Tibial nerve (tissue), 4 donors: ENCODE measurements at regions not wholly inside any gene's neighbourhood (a gene's known extent, or its start where the extent isn't known, plus 50 kb on each side); places are given as distances from the start of the nearest gene placed in this dataset.

Experiments
- EP300 ChIP-seq, 2 donors: sonication (generic); formaldehyde crosslinking; IDR thresholded peaks; one replicate each; pipeline ENCODE4 v1.6.1; 2017; ENCODE audit warnings: antibody characterized with exemption in 2 of 2, mild to moderate bottlenecking in 1 of 2
- POLR2A ChIP-seq, 2 donors: fragments of 450-650 bp; IDR thresholded peaks; one replicate each; pipeline ENCODE4 v1.6.1; 2017; ENCODE audit warnings: antibody characterized with exemption in 2 of 2, mild to moderate bottlenecking in 2 of 2, moderate library complexity in 2 of 2
- TF ChIP-seq, protein P1 (sequence below), 5 experiments: fragments of 200-600 bp in 3 of 5; fragments of 450-650 bp in 2 of 5; sonication (generic) in 3 of 5; IDR thresholded peaks; one replicate each; pipeline ENCODE4 v1.5.1; 2016 to 2019; ENCODE audit warnings: antibody characterized with exemption in 5 of 5, mild to moderate bottlenecking in 3 of 5, moderate library complexity in 2 of 5

DNA sequence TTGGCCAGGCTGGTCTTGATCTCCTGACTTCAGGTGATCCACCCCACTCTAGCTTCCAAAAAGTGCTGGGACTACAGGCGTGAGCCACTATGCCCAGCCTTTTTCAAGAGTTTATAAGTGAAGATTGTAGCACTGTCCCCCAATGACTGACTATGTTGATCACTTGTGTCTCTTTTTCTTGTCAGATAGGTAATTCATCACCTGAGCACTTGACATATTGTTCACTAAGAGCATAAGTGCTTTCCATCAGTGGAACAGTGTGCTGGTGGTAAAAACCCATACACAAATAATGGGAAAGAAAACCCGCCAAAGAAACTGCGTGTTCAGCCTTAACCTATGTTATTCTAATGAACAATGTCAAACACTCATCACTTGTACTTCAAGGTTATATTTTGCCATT, 414.4 kb upstream of the CDH7 start:
- TF ChIP-seq, protein P1, sequence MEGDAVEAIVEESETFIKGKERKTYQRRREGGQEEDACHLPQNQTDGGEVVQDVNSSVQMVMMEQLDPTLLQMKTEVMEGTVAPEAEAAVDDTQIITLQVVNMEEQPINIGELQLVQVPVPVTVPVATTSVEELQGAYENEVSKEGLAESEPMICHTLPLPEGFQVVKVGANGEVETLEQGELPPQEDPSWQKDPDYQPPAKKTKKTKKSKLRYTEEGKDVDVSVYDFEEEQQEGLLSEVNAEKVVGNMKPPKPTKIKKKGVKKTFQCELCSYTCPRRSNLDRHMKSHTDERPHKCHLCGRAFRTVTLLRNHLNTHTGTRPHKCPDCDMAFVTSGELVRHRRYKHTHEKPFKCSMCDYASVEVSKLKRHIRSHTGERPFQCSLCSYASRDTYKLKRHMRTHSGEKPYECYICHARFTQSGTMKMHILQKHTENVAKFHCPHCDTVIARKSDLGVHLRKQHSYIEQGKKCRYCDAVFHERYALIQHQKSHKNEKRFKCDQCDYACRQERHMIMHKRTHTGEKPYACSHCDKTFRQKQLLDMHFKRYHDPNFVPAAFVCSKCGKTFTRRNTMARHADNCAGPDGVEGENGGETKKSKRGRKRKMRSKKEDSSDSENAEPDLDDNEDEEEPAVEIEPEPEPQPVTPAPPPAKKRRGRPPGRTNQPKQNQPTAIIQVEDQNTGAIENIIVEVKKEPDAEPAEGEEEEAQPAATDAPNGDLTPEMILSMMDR (IDR thresholded peaks at IDR 0.05), result no peak
- TF ChIP-seq POLR2A (IDR thresholded peaks at IDR 0.05) (no peak), EP300 (IDR thresholded peaks at IDR 0.05) (no peak)
